Activated T-cell treated with anti-CD3 and anti-CD28 coated beads, Interleukin-2, amount 50 U/mL, for 4 hours (primary cell): ENCODE measurements at regions not wholly inside any gene's neighbourhood (a gene's known extent, or its start where the extent isn't known, plus 50 kb on each side); places are given as distances from the start of the nearest gene placed in this dataset.

Source experiments
- ATAC-seq, 2 donors: fragments of 200-7000 bp; cut with Tn5 transposase; one replicate each; pipeline ENCODE4 v1.10.0; 2021
- DNase-seq: peaks from one replicate; pipeline ENCODE4 v3.0.0-alpha.2; 2020
- H3K27me3 Mint-ChIP-seq: one replicate; pipeline ENCODE4 v1.8.0; 2021; ENCODE audit warnings: low read depth, mixed read lengths
- H3K36me3 Mint-ChIP-seq: one replicate; pipeline ENCODE4 v1.8.0; 2022; ENCODE audit warnings: mixed read lengths; ENCODE audit not compliant: insufficient read depth
- H3K4me1 Mint-ChIP-seq: one replicate; pipeline ENCODE4 v1.8.0; 2021; ENCODE audit warnings: low read depth, mixed read lengths
- H3K4me3 Mint-ChIP-seq: one replicate; pipeline ENCODE4 v1.8.0; 2021; ENCODE audit warnings: mild to moderate bottlenecking, moderate library complexity, mixed read lengths
- H3K9me3 Mint-ChIP-seq: one replicate; pipeline ENCODE4 v1.8.0; 2021; ENCODE audit warnings: mixed read lengths

- no peaks in the 10 kb centered on the region for H3K4me1 Mint-ChIP-seq
- H3K4me3 Mint-ChIP-seq = no peak overlapping the region
- H3K9me3 Mint-ChIP-seq = peaks cover 17% of the 10 kb centered on the region
- DNase-seq = no peak
- no peaks in the 10 kb centered on the region for H3K27me3 Mint-ChIP-seq
- no peaks in the 10 kb centered on the region for H3K36me3 Mint-ChIP-seq
- ATAC-seq = no peak
These were observed 61.9 kb upstream of the PTPRZ1 start for GRCh38 chr7:121810831-121811672.

GRCh38 chr7:121807078-121807477, 65.9 kb upstream of the PTPRZ1 start:
- Mint-ChIP-seq H3K36me3 (no peaks in the 10 kb centered on the region), H3K9me3 (peaks cover 14% of the 10 kb centered on the region), H3K4me1 (no peaks in the 10 kb centered on the region), H3K27me3 (no peaks in the 10 kb centered on the region), H3K4me3 (no peak overlapping the region)
- DNase-seq (no peak), ATAC-seq (no peak)

GRCh38 chr7:121803039-121803438, 69.9 kb upstream of the PTPRZ1 start:
- ATAC-seq = no peak
- Mint-ChIP-seq H3K4me1 (no peaks in the 10 kb centered on the region), H3K27me3 (no peaks in the 10 kb centered on the region), H3K4me3 (no peak overlapping the region), H3K9me3 (peaks cover 14% of the 10 kb centered on the region), H3K36me3 (no peaks in the 10 kb centered on the region)
- DNase-seq = no peak

GRCh38 chr7:121800916-121801675, 71.9 kb upstream of the PTPRZ1 start:
- Mint-ChIP-seq H3K4me3 (no peak overlapping the region), H3K9me3 (peaks cover 4% of the 10 kb centered on the region), H3K4me1 (no peaks in the 10 kb centered on the region), H3K27me3 (no peaks in the 10 kb centered on the region), H3K36me3 (no peaks in the 10 kb centered on the region)
- no peak for DNase-seq
- no peak for ATAC-seq

GRCh38 chr7:121798896-121799295, 74.1 kb upstream of the PTPRZ1 start:
- H3K36me3 Mint-ChIP-seq = no peaks in the 10 kb centered on the region
- H3K4me1 Mint-ChIP-seq = no peaks in the 10 kb centered on the region
- DNase-seq = no peak
- no peak for ATAC-seq
- H3K27me3 Mint-ChIP-seq = no peaks in the 10 kb centered on the region
- no peaks in the 10 kb centered on the region for H3K9me3 Mint-ChIP-seq
- H3K4me3 Mint-ChIP-seq = no peak overlapping the region

GRCh38 chr7:121798453-121798840, 74.5 kb upstream of the PTPRZ1 start:
- DNase-seq = no peak
- Mint-ChIP-seq H3K4me3 (no peak overlapping the region), H3K9me3 (no peaks in the 10 kb centered on the region), H3K36me3 (no peaks in the 10 kb centered on the region), H3K27me3 (no peaks in the 10 kb centered on the region), H3K4me1 (no peaks in the 10 kb centered on the region)
- ATAC-seq = no peak

GRCh38 chr7:121797657-121798452, 75.1 kb upstream of the PTPRZ1 start:
- no peaks in the 10 kb centered on the region for H3K36me3 Mint-ChIP-seq
- ATAC-seq (no peak), DNase-seq (no peak)
- H3K4me1 Mint-ChIP-seq = no peaks in the 10 kb centered on the region
- no peaks in the 10 kb centered on the region for H3K27me3 Mint-ChIP-seq
- no peaks in the 10 kb centered on the region for H3K9me3 Mint-ChIP-seq
- H3K4me3 Mint-ChIP-seq = no peak overlapping the region

GRCh38 chr7:121796936-121797656, 75.9 kb upstream of the PTPRZ1 start:
- Mint-ChIP-seq H3K27me3 (no peaks in the 10 kb centered on the region), H3K4me1 (no peaks in the 10 kb centered on the region), H3K9me3 (no peaks in the 10 kb centered on the region), H3K4me3 (no peak overlapping the region), H3K36me3 (no peaks in the 10 kb centered on the region)
- no peak for ATAC-seq
- DNase-seq = no peak

GRCh38 chr7:121796381-121796780, 76.6 kb upstream of the PTPRZ1 start:
- ATAC-seq (no peak), DNase-seq (no peak)
- no peaks in the 10 kb centered on the region for H3K27me3 Mint-ChIP-seq
- no peaks in the 10 kb centered on the region for H3K4me1 Mint-ChIP-seq
- peaks cover 4% of the 10 kb centered on the region for H3K9me3 Mint-ChIP-seq
- H3K4me3 Mint-ChIP-seq = no peak overlapping the region
- H3K36me3 Mint-ChIP-seq = no peaks in the 10 kb centered on the region

- ATAC-seq (no peak), DNase-seq (no peak)
- H3K36me3 Mint-ChIP-seq = no peaks in the 10 kb centered on the region
- no peak overlapping the region for H3K4me3 Mint-ChIP-seq
- H3K27me3 Mint-ChIP-seq = no peaks in the 10 kb centered on the region
- peaks cover 4% of the 10 kb centered on the region for H3K9me3 Mint-ChIP-seq
- no peaks in the 10 kb centered on the region for H3K4me1 Mint-ChIP-seq
These were observed 77.2 kb upstream of the PTPRZ1 start for GRCh38 chr7:121795736-121796135.

- peaks cover 4% of the 10 kb centered on the region for H3K9me3 Mint-ChIP-seq
- H3K4me3 Mint-ChIP-seq = no peak overlapping the region
- H3K4me1 Mint-ChIP-seq = no peaks in the 10 kb centered on the region
- H3K36me3 Mint-ChIP-seq = no peaks in the 10 kb centered on the region
- ATAC-seq = no peak
- no peak for DNase-seq
- no peaks in the 10 kb centered on the region for H3K27me3 Mint-ChIP-seq
These were observed 79.2 kb upstream of the PTPRZ1 start for GRCh38 chr7:121793716-121794115.

- Mint-ChIP-seq H3K36me3 (no peaks in the 10 kb centered on the region), H3K4me1 (no peaks in the 10 kb centered on the region), H3K27me3 (no peaks in the 10 kb centered on the region), H3K9me3 (peaks cover 11% of the 10 kb centered on the region), H3K4me3 (no peak overlapping the region)
- no peak for ATAC-seq
- no peak for DNase-seq
These were observed 95.3 kb upstream of the PTPRZ1 start for GRCh38 chr7:121777672-121778071.

GRCh38 chr7:121774563-121774962, 98.4 kb upstream of the PTPRZ1 start:
- H3K9me3 Mint-ChIP-seq = peaks cover 7% of the 10 kb centered on the region
- H3K4me3 Mint-ChIP-seq = no peak overlapping the region
- ATAC-seq = no peak
- no peaks in the 10 kb centered on the region for H3K36me3 Mint-ChIP-seq
- H3K27me3 Mint-ChIP-seq = no peaks in the 10 kb centered on the region
- H3K4me1 Mint-ChIP-seq = no peaks in the 10 kb centered on the region
- no peak for DNase-seq

- Mint-ChIP-seq H3K4me1 (no peaks in the 10 kb centered on the region), H3K4me3 (no peak overlapping the region), H3K9me3 (no peaks in the 10 kb centered on the region), H3K27me3 (no peaks in the 10 kb centered on the region), H3K36me3 (no peaks in the 10 kb centered on the region)
- DNase-seq (no peak), ATAC-seq (no peak)
These were observed 106.3 kb upstream of the PTPRZ1 start for GRCh38 chr7:121766676-121767075.
